GM12878 (cell line): ENCODE measurements at regions not wholly inside any gene's neighbourhood (a gene's known extent, or its start where the extent isn't known, plus 50 kb on each side); places are given as distances from the start of the nearest gene placed in this dataset.

Source experiments
- ATAC-seq: fragments of 200-7000 bp; cut with Tn5 transposase; 3 replicates; pipeline ENCODE4 v1.9.1; 2020; ENCODE audit warnings: mild to moderate bottlenecking, moderate library complexity
- BruUV-seq: library from RNA; stranded (reverse); fragments of 400-500 nt; replicated peaks from 2 replicates; lab custom pipeline; 2021; lab: Mats Ljungman, UMichigan
- CTCF ChIA-PET: fragments of 300-600 bp; sonication (Branson Sonifier 250); formaldehyde crosslinking; extraction: SDS; loops from one replicate; lab custom pipeline; 2021; ENCODE audit warnings: inconsistent platforms; lab: Yijun Ruan, JAX
- POLR2A ChIA-PET: fragments of 350-600 bp; formaldehyde crosslinking; extraction: SDS; loops from one replicate; lab custom pipeline; 2021; ENCODE audit warnings: inconsistent platforms; lab: Charles Lee
- RAD21 ChIA-PET: fragments of 300-600 bp; sonication (Branson Sonifier 250); formaldehyde crosslinking; loops from one replicate; lab custom pipeline; 2023; ENCODE audit warnings: antibody characterized with exemption; ENCODE audit not compliant: unreplicated experiment; lab: Charles Lee
- SMC1A ChIA-PET: fragments of 300-600 bp; sonication (Branson Sonifier 250); formaldehyde crosslinking; loops from one replicate; lab custom pipeline; 2023; ENCODE audit not compliant: unreplicated experiment, uncharacterized antibody; lab: Charles Lee
- DNase-seq: peaks from one replicate; pipeline ENCODE4 v3.0.0-alpha.2; 2011; ENCODE audit warnings: low read depth, low spot score
- FAIRE-seq: peaks from 3 replicates; lab custom pipeline; 2011; peaks lifted over from hg19 to GRCh38; lab: Jason Lieb, UNC
- H2AFZ ChIP-seq: 2 replicates; pipeline ENCODE4 v1.6.0; 2011; ENCODE audit warnings: low read depth, low read length, control low read depth; ENCODE audit not compliant: control insufficient read depth
- H3K27ac ChIP-seq: 2 replicates; pipeline ENCODE4 v1.5.1; 2011; ENCODE audit warnings: control low read depth; ENCODE audit not compliant: control insufficient read depth, insufficient read depth
- H3K27me3 ChIP-seq, 2 experiments: replicated peaks in 1 of 2; 2 replicates each; pipeline versions ENCODE4 v1.6.0 to v1.6.1; 2011; ENCODE audit warnings: low read length in 1 of 2; ENCODE audit not compliant: control insufficient read depth in 2 of 2, insufficient read depth in 2 of 2
- H3K36me3 ChIP-seq, 2 experiments: 2 replicates each; pipeline ENCODE4 v1.5.1; 2011; ENCODE audit warnings: low read length in 1 of 2; ENCODE audit not compliant: control insufficient read depth in 2 of 2, insufficient read depth in 2 of 2
- H3K4me1 ChIP-seq: 2 replicates; pipeline ENCODE4 v1.6.1; 2011; ENCODE audit warnings: mild to moderate bottlenecking, low read length, moderate library complexity, mixed read lengths; ENCODE audit not compliant: control insufficient read depth, insufficient read depth
- H3K4me2 ChIP-seq: 2 replicates; pipeline ENCODE4 v1.6.0; 2011; ENCODE audit warnings: control low read depth; ENCODE audit not compliant: control insufficient read depth, insufficient read depth
- H3K4me3 ChIP-seq: fragments of 200-600 bp; sonication (generic); 2 replicates; pipeline ENCODE4 v1.5.1; 2016
- H3K79me2 ChIP-seq: 2 replicates; pipeline ENCODE4 v1.6.0; 2011; ENCODE audit warnings: low read length; ENCODE audit not compliant: control insufficient read depth, insufficient read depth
- H3K9ac ChIP-seq: 2 replicates; pipeline ENCODE4 v1.8.0; 2011; ENCODE audit warnings: low read length, control low read depth, mixed read lengths; ENCODE audit not compliant: control insufficient read depth, insufficient read depth
- H3K9me3 ChIP-seq: replicated peaks from 3 replicates; pipeline ENCODE4 v1.5.1; 2011; ENCODE audit warnings: mild to moderate bottlenecking, low read length; ENCODE audit not compliant: control insufficient read depth, insufficient read depth
- H4K20me1 ChIP-seq: 2 replicates; pipeline ENCODE4 v1.6.0; 2011; ENCODE audit not compliant: control insufficient read depth, insufficient read depth
- CBX3 ChIP-seq: fragments of 200-600 bp; sonication (generic); IDR thresholded peaks from 2 replicates; pipeline ENCODE4 v1.6.1; 2016; ENCODE audit warnings: low read depth, borderline replicate concordance
- CTCF ChIP-seq, 3 experiments: IDR thresholded peaks in 2 of 3; conservative IDR thresholded peaks in 1 of 3; 2 replicates each; pipeline ENCODE4 v1.5.1; 2011; ENCODE audit warnings: low read depth in 3 of 3, low read length in 3 of 3, mild to moderate bottlenecking in 3 of 3, control low read depth in 2 of 3, moderate library complexity in 2 of 3, inconsistent platforms in 1 of 3, mixed read lengths in 1 of 3; ENCODE audit not compliant: control insufficient read depth in 2 of 3, insufficient read depth in 1 of 3; ENCODE audit errors: extremely low read depth in 1 of 3
- EGR1 ChIP-seq, 2 experiments: IDR thresholded peaks; 1 replicate in 1 of 2; 2 replicates in 1 of 2; pipeline ENCODE4 v1.6.1; 2011 to 2012; ENCODE audit warnings: low read depth in 2 of 2, low read length in 2 of 2, borderline replicate concordance in 1 of 2, mild to moderate bottlenecking in 1 of 2, moderate library complexity in 1 of 2
- RAD21 ChIP-seq: IDR thresholded peaks from 2 replicates; pipeline ENCODE4 v1.6.1; 2011; ENCODE audit warnings: mild to moderate bottlenecking, low read depth, low read length, moderate library complexity; ENCODE audit not compliant: insufficient read depth
- SKIL ChIP-seq: fragments of 450-650 bp; IDR thresholded peaks from 2 replicates; pipeline ENCODE4 v1.6.1; 2017; ENCODE audit warnings: mild to moderate bottlenecking, low read depth, inconsistent platforms; ENCODE audit not compliant: poor library complexity, severe bottlenecking
- TBL1XR1 ChIP-seq: IDR thresholded peaks from 2 replicates; pipeline ENCODE4 v1.6.1; 2012; ENCODE audit warnings: low read depth, low read length, improper control_type of control experiment
- USF2 ChIP-seq: IDR thresholded peaks from 2 replicates; pipeline ENCODE4 v1.6.1; 2011; ENCODE audit warnings: low read depth, low read length, improper control_type of control experiment, borderline replicate concordance
- WGBS: methylation state at CpG from one replicate; pipeline ENCODE4 v1.1.6; 2016; ENCODE audit warnings: low lambda C conversion rate; ENCODE audit not compliant: insufficient replicate concordance, insufficient coverage; ENCODE audit errors: missing lambda C conversion rate; 5-methylcytosine and 5-hydroxymethylcytosine counted together
- in situ Hi-C: fragments of 300-500 bp; cut with MboI; formaldehyde crosslinking; loops from 9 replicates; pipeline ENCODE4 v1.14.3; 2018; ENCODE audit warnings: mixed read lengths
- intact Hi-C: fragments of 100-400 bp; cut with micrococcal nuclease; formaldehyde crosslinking; loops from one replicate; pipeline ENCODE4 v1.14.2; 2022; ENCODE audit not compliant: unreplicated experiment

GRCh38 chr6:164113637-164114036 lies 699.1 kb downstream of the QKI start (continued):
- TF ChIP-seq CBX3 (no peak), TBL1XR1 (no peak), EGR1 (IDR thresholded peaks at IDR 0.05; ENCODE audit: borderline replicate concordance in 1 of 2, low read depth in 2 of 2, low read length in 2 of 2) (no peak), USF2 (no peak)
- TF ChIP-seq, all 136 proteins: peak for 0

GRCh38 chr6:164109770-164110140 lies 695.2 kb downstream of the QKI start:
- ChIA-PET RAD21 (no interaction called here), SMC1A (interaction anchor here (1.0 kb wide), 2 partner anchors 10 to 1252 kb away, joined by 3 to 4 read pairs; no protein-coding TSS in a partner anchor), CTCF (interaction anchor here (1.5 kb wide), 1 partner anchor 12 kb away, joined by 3 read pairs; no protein-coding TSS in a partner anchor), POLR2A (no interaction called here)
- TF ChIP-seq SKIL (no peak), CTCF (IDR thresholded peaks at IDR 0.05 in 2 of 3, conservative IDR thresholded peaks at IDR 0.05 in 1 of 3; ENCODE audit: control insufficient read depth in 2 of 3, extremely low read depth in 1 of 3, insufficient read depth in 1 of 3, low read depth in 3 of 3, low read length in 3 of 3) (peak; percentile 22 to 32 (median 26); a peak in 4 of 6 replicates), RAD21 (peak; percentile 27; the same call in 1 of the 2 replicates)
- Histone ChIP-seq H3K4me3 (no peak overlapping the region), H3K4me1 (no peaks in the 10 kb centered on the region), H3K9me3 (no peaks in the 10 kb centered on the region), H2AFZ (no peak overlapping the region), H4K20me1 (no peaks in the 10 kb centered on the region), H3K9ac (no peak overlapping the region), H3K27me3 (no peaks in the 10 kb centered on the region), H3K27ac (no peak overlapping the region), H3K36me3 (no peaks in the 10 kb centered on the region), H3K79me2 (no peaks in the 10 kb centered on the region), H3K4me2 (no peak overlapping the region)
- BruUV-seq, result no TSS peak
- 17% methylated on average over 6 of the region's 6 CpGs for WGBS
- FAIRE-seq (no peak), DNase-seq (no peak), ATAC-seq (no peak)
- intact Hi-C loops, result loop anchor here (10.0 kb wide), 2 partner anchors 695 to 815 kb away; partner anchors contain the start of gene QKI
- in situ Hi-C loops, result no loop called here
